Neuron (in vitro differentiated cells): ENCODE measurements at regions not wholly inside any gene's neighbourhood (a gene's known extent, or its start where the extent isn't known, plus 50 kb on each side); places are given as distances from the start of the nearest gene placed in this dataset.

ENCODE experiments used
- H2AFZ ChIP-seq: one replicate; pipeline ENCODE4 v1.6.1; 2013; ENCODE audit warnings: low read depth, mild to moderate bottlenecking, inconsistent platforms, low read length, moderate library complexity
- H3K27me3 ChIP-seq: one replicate; pipeline ENCODE4 v1.6.1; 2013; ENCODE audit warnings: low read length; ENCODE audit not compliant: insufficient read depth
- H3K36me3 ChIP-seq: one replicate; pipeline ENCODE4 v1.6.1; 2013; ENCODE audit warnings: low read length; ENCODE audit not compliant: insufficient read depth
- H3K4me1 ChIP-seq: one replicate; pipeline ENCODE4 v1.6.1; 2013; ENCODE audit warnings: low read length; ENCODE audit not compliant: insufficient read depth
- H3K4me3 ChIP-seq: 2 replicates; pipeline ENCODE4 v1.5.1; 2013; ENCODE audit warnings: mild to moderate bottlenecking, low read length, moderate library complexity
- H3K9me3 ChIP-seq: one replicate; pipeline ENCODE4 v1.6.1; 2013; ENCODE audit warnings: low read length

GRCh38 chr7:3215624-3216585 is 85.1 kb upstream of the SDK1 start:
- Histone ChIP-seq H3K4me1 (peaks cover 11% of the 10 kb centered on the region), H2AFZ (no peak overlapping the region), H3K9me3 (no peaks in the 10 kb centered on the region), H3K27me3 (no peaks in the 10 kb centered on the region), H3K4me3 (no peak overlapping the region), H3K36me3 (no peaks in the 10 kb centered on the region)

GRCh38 chr7:3217166-3217565 is 83.9 kb upstream of the SDK1 start:
- Histone ChIP-seq H3K36me3 (no peaks in the 10 kb centered on the region), H2AFZ (no peak overlapping the region), H3K4me1 (peaks cover 11% of the 10 kb centered on the region), H3K27me3 (no peaks in the 10 kb centered on the region), H3K9me3 (no peaks in the 10 kb centered on the region), H3K4me3 (no peak overlapping the region)

- H3K4me1 ChIP-seq = peaks cover 11% of the 10 kb centered on the region
- no peaks in the 10 kb centered on the region for H3K27me3 ChIP-seq
- no peak overlapping the region for H2AFZ ChIP-seq
These were observed 82.4 kb upstream of the SDK1 start for GRCh38 chr7:3218411-3219225.

GRCh38 chr7:3229904-3230470 is 71.1 kb upstream of the SDK1 start:
- no peaks in the 10 kb centered on the region for H3K4me1 ChIP-seq
- no peaks in the 10 kb centered on the region for H3K9me3 ChIP-seq
- no peaks in the 10 kb centered on the region for H3K36me3 ChIP-seq
- no peak overlapping the region for H2AFZ ChIP-seq
- no peak overlapping the region for H3K4me3 ChIP-seq
- H3K27me3 ChIP-seq = no peaks in the 10 kb centered on the region

More at GRCh38 chr7:3218411-3219225, 82.4 kb upstream of the SDK1 start:
- H3K9me3 ChIP-seq = no peaks in the 10 kb centered on the region
- no peaks in the 10 kb centered on the region for H3K36me3 ChIP-seq
- no peak overlapping the region for H3K4me3 ChIP-seq

- Histone ChIP-seq H3K27me3 (no peaks in the 10 kb centered on the region), H3K4me3 (no peak overlapping the region), H2AFZ (no peak overlapping the region), H3K4me1 (no peaks in the 10 kb centered on the region), H3K9me3 (peaks cover 3% of the 10 kb centered on the region), H3K36me3 (no peaks in the 10 kb centered on the region)
These were observed 70.1 kb upstream of the SDK1 start for GRCh38 chr7:3230908-3231307.

- Histone ChIP-seq H2AFZ (no peak overlapping the region), H3K4me1 (no peaks in the 10 kb centered on the region), H3K36me3 (no peaks in the 10 kb centered on the region), H3K9me3 (peaks cover 4% of the 10 kb centered on the region), H3K4me3 (no peak overlapping the region), H3K27me3 (no peaks in the 10 kb centered on the region)
These were observed 68.8 kb upstream of the SDK1 start for GRCh38 chr7:3232228-3232627.

GRCh38 chr7:3233301-3233700 is 67.8 kb upstream of the SDK1 start:
- H2AFZ ChIP-seq = no peak overlapping the region
- no peak overlapping the region for H3K4me3 ChIP-seq
- H3K27me3 ChIP-seq = no peaks in the 10 kb centered on the region
- no peaks in the 10 kb centered on the region for H3K36me3 ChIP-seq
- no peaks in the 10 kb centered on the region for H3K4me1 ChIP-seq
- peaks cover 4% of the 10 kb centered on the region for H3K9me3 ChIP-seq

GRCh38 chr7:3234051-3234450 is 67.0 kb upstream of the SDK1 start:
- Histone ChIP-seq H3K36me3 (no peaks in the 10 kb centered on the region), H3K4me3 (no peak overlapping the region), H3K4me1 (no peaks in the 10 kb centered on the region), H3K27me3 (no peaks in the 10 kb centered on the region), H3K9me3 (peaks cover 4% of the 10 kb centered on the region), H2AFZ (no peak overlapping the region)

GRCh38 chr7:3234851-3235250 is 66.2 kb upstream of the SDK1 start:
- Histone ChIP-seq H3K27me3 (no peaks in the 10 kb centered on the region), H3K36me3 (no peaks in the 10 kb centered on the region), H3K4me3 (no peak overlapping the region), H3K4me1 (no peaks in the 10 kb centered on the region), H3K9me3 (peaks cover 4% of the 10 kb centered on the region), H2AFZ (no peak overlapping the region)

GRCh38 chr7:3235322-3235721 is 65.7 kb upstream of the SDK1 start:
- H3K36me3 ChIP-seq = no peaks in the 10 kb centered on the region
- no peak overlapping the region for H2AFZ ChIP-seq
- no peaks in the 10 kb centered on the region for H3K27me3 ChIP-seq
- H3K4me3 ChIP-seq = no peak overlapping the region
- H3K9me3 ChIP-seq = peaks cover 4% of the 10 kb centered on the region
- no peaks in the 10 kb centered on the region for H3K4me1 ChIP-seq

GRCh38 chr7:3236268-3236667 is 64.8 kb upstream of the SDK1 start:
- Histone ChIP-seq H3K9me3 (peaks cover 4% of the 10 kb centered on the region), H3K4me3 (no peak overlapping the region), H3K27me3 (no peaks in the 10 kb centered on the region)

GRCh38 chr7:3238525-3239210 is 62.4 kb upstream of the SDK1 start:
- H3K4me1 ChIP-seq = peaks cover 4% of the 10 kb centered on the region
- no peaks in the 10 kb centered on the region for H3K36me3 ChIP-seq
- H3K4me3 ChIP-seq = no peak overlapping the region
- no peaks in the 10 kb centered on the region for H3K27me3 ChIP-seq
- H2AFZ ChIP-seq = no peak overlapping the region
- H3K9me3 ChIP-seq = peaks cover 4% of the 10 kb centered on the region

More at GRCh38 chr7:3236268-3236667, 64.8 kb upstream of the SDK1 start:
- Histone ChIP-seq H3K36me3 (no peaks in the 10 kb centered on the region), H2AFZ (no peak overlapping the region), H3K4me1 (no peaks in the 10 kb centered on the region)
